H1 (cell line): ENCODE measurements at regions not wholly inside any gene's neighbourhood (a gene's known extent, or its start where the extent isn't known, plus 50 kb on each side); places are given as distances from the start of the nearest gene placed in this dataset.

Source experiments
- CTCF ChIA-PET: fragments of 300-600 bp; sonication (Branson Sonifier 250); formaldehyde crosslinking; loops from one replicate; lab custom pipeline; 2021; ENCODE audit not compliant: partially characterized antibody; lab: Charles Lee
- POLR2A ChIA-PET: fragments of 300-600 bp; sonication (Branson Sonifier 250); formaldehyde crosslinking; loops from one replicate; lab custom pipeline; 2021; ENCODE audit warnings: inconsistent platforms; ENCODE audit not compliant: partially characterized antibody; lab: Charles Lee
- DNase-seq, 2 experiments: peaks; one replicate each; pipeline versions ENCODE4 v3.0.0 to v3.0.0-alpha.2; 2010 to 2022; ENCODE audit warnings: low spot score in 2 of 2, low read depth in 1 of 2, mixed read lengths in 1 of 2
- FAIRE-seq: peaks from 2 replicates; lab custom pipeline; 2011; peaks lifted over from hg19 to GRCh38; lab: Jason Lieb, UNC
- H2AFZ ChIP-seq: 2 replicates; pipeline ENCODE4 v1.8.1; 2012; ENCODE audit warnings: low read length, inconsistent platforms
- H2AK5ac ChIP-seq: 2 replicates; pipeline ENCODE4 v1.6.1; 2013; ENCODE audit warnings: low read depth, low read length
- H2BK120ac ChIP-seq: replicated peaks from 2 replicates; pipeline ENCODE3; 2013; ENCODE audit warnings: low read depth, low read length, inconsistent platforms
- H2BK12ac ChIP-seq: 2 replicates; pipeline ENCODE4 v1.6.1; 2013; ENCODE audit warnings: low read depth, low read length
- H2BK15ac ChIP-seq: 2 replicates; pipeline ENCODE4 v1.6.1; 2013; ENCODE audit warnings: low read length
- H2BK20ac ChIP-seq: 2 replicates; pipeline ENCODE4 v1.6.1; 2013; ENCODE audit warnings: low read length
- H2BK5ac ChIP-seq: 2 replicates; pipeline ENCODE4 v1.6.1; 2013; ENCODE audit warnings: low read depth, low read length
- H3K14ac ChIP-seq: 2 replicates; pipeline ENCODE4 v1.6.1; 2013; ENCODE audit warnings: inconsistent platforms; ENCODE audit not compliant: insufficient read length
- H3K18ac ChIP-seq: 2 replicates; pipeline ENCODE4 v1.6.1; 2013; ENCODE audit warnings: low read length; ENCODE audit errors: extremely low read depth
- H3K23ac ChIP-seq: 2 replicates; pipeline ENCODE4 v1.6.1; 2013; ENCODE audit warnings: inconsistent platforms; ENCODE audit not compliant: insufficient read length
- H3K23me2 ChIP-seq: 2 replicates; pipeline ENCODE4 v1.6.1; 2013; ENCODE audit warnings: low read depth, low read length
- H3K27ac ChIP-seq: 2 replicates; pipeline ENCODE4 v1.6.1; 2011; ENCODE audit warnings: low read depth, low read length, inconsistent platforms
- H3K27me3 ChIP-seq, 4 experiments: replicated peaks in 1 of 4; 1 replicate in 1 of 4; 2 replicates in 3 of 4; pipeline versions ENCODE4 v1.6.1 to v1.8.1; 2011 to 2013; ENCODE audit warnings: low read length in 3 of 4, mild to moderate bottlenecking in 3 of 4, inconsistent platforms in 2 of 4, mixed read lengths in 2 of 4, moderate library complexity in 1 of 4; ENCODE audit not compliant: control insufficient read depth in 3 of 4, insufficient read depth in 3 of 4; ENCODE audit errors: extremely low read depth in 1 of 4
- H3K36me3 ChIP-seq, 4 experiments: 2 replicates each; pipeline versions ENCODE4 v1.6.1 to v1.8.1; 2011 to 2013; ENCODE audit warnings: mild to moderate bottlenecking in 4 of 4, low read length in 3 of 4, moderate library complexity in 2 of 4, control low read depth in 1 of 4, inconsistent platforms in 1 of 4; ENCODE audit not compliant: insufficient read depth in 4 of 4, control insufficient read depth in 2 of 4
- H3K4ac ChIP-seq: replicated peaks from 2 replicates; pipeline ENCODE3; 2013; ENCODE audit warnings: low read length, low read depth, mixed read lengths, inconsistent platforms; ENCODE audit not compliant: insufficient read length
- H3K4me1 ChIP-seq, 4 experiments: replicated peaks in 1 of 4; 1 replicate in 1 of 4; 2 replicates in 3 of 4; pipeline versions ENCODE4 v1.6.1 to v1.8.1; 2011 to 2013; ENCODE audit warnings: low read length in 3 of 4, inconsistent platforms in 2 of 4, mixed read lengths in 1 of 4; ENCODE audit not compliant: insufficient read depth in 4 of 4, control insufficient read depth in 3 of 4
- H3K4me2 ChIP-seq, 2 experiments: 2 replicates each; pipeline versions ENCODE4 v1.6.1 to v1.8.1; 2011 to 2013; ENCODE audit warnings: low read depth in 2 of 2, low read length in 2 of 2, control low read depth in 1 of 2, inconsistent platforms in 1 of 2, mild to moderate bottlenecking in 1 of 2; ENCODE audit not compliant: insufficient read depth in 1 of 2
- H3K4me3 ChIP-seq, 4 experiments: fragments of 200-600, 300-600 bp in 1 of 4; sonication (generic), shearing (Covaris generic), sonication (Bioruptor Twin) in 1 of 4; 2 replicates each; pipeline versions ENCODE4 v1.5.1 to v1.8.1; 2011 to 2016; ENCODE audit warnings: low read length in 4 of 4, low read depth in 3 of 4, control low read depth in 2 of 4, inconsistent platforms in 2 of 4, mild to moderate bottlenecking in 2 of 4, mixed read lengths in 1 of 4, moderate library complexity in 1 of 4; ENCODE audit not compliant: insufficient read depth in 2 of 4; ENCODE audit errors: extremely low read depth in 1 of 4
- H3K56ac ChIP-seq: replicated peaks from 2 replicates; pipeline ENCODE3; 2013; ENCODE audit warnings: low read depth, mild to moderate bottlenecking, mixed read lengths, low read length, inconsistent platforms; ENCODE audit not compliant: insufficient read length
- H3K79me1 ChIP-seq: 2 replicates; pipeline ENCODE4 v1.6.1; 2013; ENCODE audit warnings: low read depth, low read length, control low read depth
- H3K79me2 ChIP-seq, 2 experiments: 2 replicates each; pipeline versions ENCODE4 v1.6.1 to v1.8.1; 2012 to 2013; ENCODE audit warnings: low read length in 2 of 2, mild to moderate bottlenecking in 2 of 2, inconsistent platforms in 1 of 2; ENCODE audit not compliant: insufficient read depth in 2 of 2, control insufficient read depth in 1 of 2
- H3K9ac ChIP-seq, 4 experiments: replicated peaks in 1 of 4; 1 replicate in 1 of 4; 2 replicates in 3 of 4; pipeline versions ENCODE4 v1.6.1 to v1.8.1; 2011 to 2013; ENCODE audit warnings: low read depth in 3 of 4, low read length in 3 of 4, control low read depth in 2 of 4, mild to moderate bottlenecking in 2 of 4, moderate library complexity in 2 of 4, inconsistent platforms in 1 of 4; ENCODE audit errors: extremely low read depth in 1 of 4
- H3K9me3 ChIP-seq, 2 experiments: 2 replicates each; pipeline versions ENCODE4 v1.6.1 to v1.8.1; 2012 to 2013; ENCODE audit warnings: mild to moderate bottlenecking in 2 of 2, moderate library complexity in 2 of 2, control low read depth in 1 of 2, inconsistent platforms in 1 of 2, low read depth in 1 of 2, low read length in 1 of 2, mixed read lengths in 1 of 2; ENCODE audit not compliant: insufficient read depth in 2 of 2
- H4K20me1 ChIP-seq, 2 experiments: replicated peaks in 1 of 2; 2 replicates each; pipeline versions ENCODE3 to v1.8.1; 2011 to 2013; ENCODE audit warnings: inconsistent platforms in 2 of 2, low read length in 2 of 2, mild to moderate bottlenecking in 1 of 2; ENCODE audit not compliant: insufficient read depth in 2 of 2, control insufficient read depth in 1 of 2
- H4K5ac ChIP-seq: 2 replicates; pipeline ENCODE4 v1.6.1; 2013; ENCODE audit warnings: low read length, low read depth, mixed read lengths, inconsistent platforms; ENCODE audit not compliant: insufficient read length
- H4K8ac ChIP-seq: 2 replicates; pipeline ENCODE4 v1.8.0; 2013; ENCODE audit warnings: mild to moderate bottlenecking, moderate library complexity, low read length, inconsistent platforms; ENCODE audit not compliant: insufficient read depth; ENCODE audit errors: extremely low read depth
- H4K91ac ChIP-seq: replicated peaks from 2 replicates; pipeline ENCODE3; 2013; ENCODE audit warnings: low read length, mixed read lengths, inconsistent platforms; ENCODE audit not compliant: insufficient read length
- CTCF ChIP-seq, 3 experiments: IDR thresholded peaks; 1 replicate in 2 of 3; 2 replicates in 1 of 3; pipeline versions ENCODE4 v1.5.1 to v1.6.1; 2011; ENCODE audit warnings: low read length in 3 of 3, mild to moderate bottlenecking in 3 of 3, inconsistent platforms in 2 of 3, low read depth in 1 of 3, moderate library complexity in 1 of 3; ENCODE audit not compliant: insufficient read depth in 1 of 3; ENCODE audit errors: control extremely low read depth in 1 of 3
- E2F6 ChIP-seq: IDR thresholded peaks from 2 replicates; pipeline ENCODE4 v1.6.1; 2012; ENCODE audit warnings: inconsistent platforms
- JUND ChIP-seq: IDR thresholded peaks from 2 replicates; pipeline ENCODE4 v1.6.1; 2011; ENCODE audit warnings: mild to moderate bottlenecking, improper control_type of control experiment, low read length
- KDM1A ChIP-seq: fragments of 200-600, 300-600 bp; sonication (generic); IDR thresholded peaks from 2 replicates; pipeline ENCODE4 v1.7.1; 2016; ENCODE audit warnings: mild to moderate bottlenecking, low read length, borderline replicate concordance
- MAX ChIP-seq: IDR thresholded peaks from 2 replicates; pipeline ENCODE4 v1.6.1; 2012; ENCODE audit warnings: inconsistent platforms
- TBP ChIP-seq: IDR thresholded peaks from 2 replicates; pipeline ENCODE4 v1.6.1; 2011; ENCODE audit warnings: low read depth, low read length, improper control_type of control experiment
- WGBS, 2 experiments: shearing (Covaris generic) in 1 of 2; methylation state at CpG; one replicate each; pipeline versions ENCODE4 v1.1.6 to v1.1.7; 2013 to 2015; ENCODE audit warnings: low lambda C conversion rate in 2 of 2, mixed read lengths in 2 of 2, inconsistent platforms in 1 of 2, low coverage in 1 of 2, missing lambda C conversion rate in 1 of 2; ENCODE audit not compliant: insufficient replicate concordance in 2 of 2, insufficient coverage in 1 of 2, insufficient read length in 1 of 2; ENCODE audit errors: extremely low coverage in 1 of 2, missing lambda C conversion rate in 1 of 2; 5-methylcytosine and 5-hydroxymethylcytosine counted together

GRCh38 chr7:3140834-3141233, 97.2 kb upstream of the CARD11 start:
- no peaks in the 10 kb centered on the region for H4K20me1 ChIP-seq
- FAIRE-seq: no peak
- H3K36me3 ChIP-seq: no peaks in the 10 kb centered on the region
- no peaks in the 10 kb centered on the region; a peak in 1 of 7 replicates for H3K4me1 ChIP-seq
- H4K8ac ChIP-seq: no peak overlapping the region
- H3K23me2 ChIP-seq: no peaks in the 10 kb centered on the region
- H3K18ac ChIP-seq: no peak overlapping the region
- H2BK15ac ChIP-seq: no peak overlapping the region
- no peak overlapping the region for H3K4me3 ChIP-seq
- no peak overlapping the region for H2BK12ac ChIP-seq
- no peak for DNase-seq
- POLR2A ChIA-PET: no interaction called here
- H2BK5ac ChIP-seq: no peak overlapping the region
- H4K91ac ChIP-seq: no peak overlapping the region
- WGBS, 2 experiments: 76% methylated on average over 5 of the region's 6 CpGs; no CpG with 5 or more reads in 1 of the 2 experiments
- H3K27ac ChIP-seq: no peak overlapping the region
- no peaks in the 10 kb centered on the region for H3K79me2 ChIP-seq
- H2BK120ac ChIP-seq: no peak overlapping the region
- H3K4ac ChIP-seq: no peak overlapping the region
- no peak overlapping the region for H3K4me2 ChIP-seq
- no peak overlapping the region for H3K9ac ChIP-seq
- no peaks in the 10 kb centered on the region for H3K9me3 ChIP-seq
- H3K23ac ChIP-seq: no peak overlapping the region
- H4K5ac ChIP-seq: no peak overlapping the region
- no peak overlapping the region for H2AFZ ChIP-seq
- H2AK5ac ChIP-seq: no peak overlapping the region
- no peak for TF ChIP-seq MAX
- TF ChIP-seq TBP: no peak
- TF ChIP-seq KDM1A: no peak
- TF ChIP-seq CTCF (IDR thresholded peaks at IDR 0.05; ENCODE audit: control extremely low read depth in 1 of 3, insufficient read depth in 1 of 3, low read depth in 1 of 3, low read length in 3 of 3): no peak
- TF ChIP-seq JUND: no peak
- no peak for TF ChIP-seq E2F6
- H3K14ac ChIP-seq: no peak overlapping the region
- no peaks in the 10 kb centered on the region for H3K79me1 ChIP-seq
- no peaks in the 10 kb centered on the region for H3K27me3 ChIP-seq
- H3K56ac ChIP-seq: no peak overlapping the region
- CTCF ChIA-PET: interaction anchor here (2.1 kb wide), 1 partner anchor 14 kb away, joined by 10 read pairs; no protein-coding TSS in a partner anchor
- H2BK20ac ChIP-seq: no peak overlapping the region
